Astrocyte of the cerebellum (primary cell): ENCODE measurements at regions not wholly inside any gene's neighbourhood (a gene's known extent, or its start where the extent isn't known, plus 50 kb on each side); places are given as distances from the start of the nearest gene placed in this dataset.

ENCODE experiments used
- DNase-seq: peaks from one replicate; pipeline ENCODE4 v3.0.0-alpha.2; 2011; ENCODE audit warnings: low read depth
- H3K4me3 ChIP-seq: 2 replicates; pipeline ENCODE4 v1.5.1; 2011; ENCODE audit warnings: mild to moderate bottlenecking, low read depth, low read length, moderate library complexity
- CTCF ChIP-seq: IDR thresholded peaks from 2 replicates; pipeline ENCODE4 v1.5.1; 2012; ENCODE audit warnings: low read length, low read depth, moderate library complexity, mild to moderate bottlenecking; ENCODE audit errors: missing control alignments
- in situ Hi-C: cut with HindIII; loops from 2 replicates; pipeline ENCODE4 v1.10.0; 2017; ENCODE audit warnings: low sequenced_read_pairs

GRCh38 chr2:126358122-126358521 lies 297.8 kb upstream of the GYPC start:
- no peak for DNase-seq
- TF ChIP-seq CTCF: no peak
- in situ Hi-C loops: no loop called here
- no peak overlapping the region for H3K4me3 ChIP-seq

DNA sequence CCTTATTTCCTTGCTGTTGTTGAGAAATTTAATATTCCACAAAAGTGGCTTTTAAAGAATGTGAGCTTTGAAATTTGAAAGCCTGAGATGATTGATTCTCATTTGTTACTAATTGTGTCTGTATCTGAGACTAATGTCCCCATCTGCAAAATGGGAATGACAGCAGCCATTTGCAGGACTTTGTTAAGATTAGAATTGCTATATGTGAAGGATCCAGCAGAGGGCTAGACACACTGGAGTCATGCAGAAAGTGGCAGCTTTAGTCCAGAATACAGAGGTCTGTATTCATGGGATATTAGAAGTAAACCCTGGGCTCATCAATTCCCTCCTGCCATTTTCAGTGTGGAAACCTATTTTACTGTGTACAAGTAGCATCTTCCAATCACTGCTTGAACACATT lies 296.5 kb upstream of the GYPC start:
- TF ChIP-seq CTCF: no peak
- no peak overlapping the region for H3K4me3 ChIP-seq
- in situ Hi-C loops: no loop called here
- no peak for DNase-seq

DNA sequence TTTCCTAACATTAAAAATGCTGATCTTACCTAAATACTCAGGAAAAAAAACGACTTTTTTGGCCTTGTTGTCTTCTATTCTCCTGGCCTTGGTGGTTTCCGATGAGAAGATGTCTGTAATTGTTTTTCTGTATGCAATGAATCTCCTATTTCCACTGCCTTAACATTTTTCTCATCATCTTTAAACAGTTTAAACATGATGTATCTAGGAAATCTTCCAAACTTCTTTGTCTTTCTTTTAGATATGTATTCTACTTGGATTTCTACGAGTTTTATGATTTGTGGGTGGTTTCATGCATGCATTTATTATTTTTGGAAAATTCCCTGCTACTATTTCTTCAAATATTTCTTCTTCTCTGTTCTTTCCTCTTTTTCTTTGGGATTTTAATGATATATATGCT lies 288.6 kb upstream of the GYPC start:
- in situ Hi-C loops: no loop called here

GRCh38 chr2:126368758-126369157 lies 287.2 kb upstream of the GYPC start:
- DNase-seq: no peak
- no peak overlapping the region for H3K4me3 ChIP-seq
- no peak for TF ChIP-seq CTCF
- in situ Hi-C loops: no loop called here

More for the DNA sequence above, 288.6 kb upstream of the GYPC start:
- TF ChIP-seq CTCF: no peak
- no peak overlapping the region for H3K4me3 ChIP-seq
- no peak for DNase-seq

GRCh38 chr2:126370201-126370600 lies 285.8 kb upstream of the GYPC start:
- H3K4me3 ChIP-seq: no peak overlapping the region
- TF ChIP-seq CTCF: no peak
- DNase-seq: no peak
- in situ Hi-C loops: no loop called here

GRCh38 chr2:126372406-126372805 lies 283.6 kb upstream of the GYPC start:
- in situ Hi-C loops: no loop called here
- no peak for TF ChIP-seq CTCF
- no peak overlapping the region for H3K4me3 ChIP-seq
- no peak for DNase-seq

DNA sequence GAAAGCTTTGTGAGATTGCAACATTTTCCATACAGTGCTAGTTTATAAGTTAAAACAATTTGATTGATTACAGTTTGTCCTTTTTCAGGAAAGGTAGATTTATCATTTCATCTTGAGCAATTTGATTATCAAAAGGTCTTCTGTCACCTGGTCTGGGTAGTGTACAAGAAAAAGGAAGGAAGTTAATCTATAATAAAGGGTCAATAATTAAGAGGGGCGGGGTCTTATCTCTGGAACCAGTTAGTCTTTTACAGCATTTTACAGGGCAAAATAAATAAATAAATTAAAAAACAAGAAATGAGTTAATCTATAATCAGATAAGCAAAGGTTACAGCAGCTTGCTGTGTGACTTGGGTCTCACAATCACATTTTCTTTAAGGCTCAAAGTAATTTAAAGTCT lies 277.8 kb upstream of the GYPC start:
- no peak overlapping the region for H3K4me3 ChIP-seq
- in situ Hi-C loops: no loop called here
- TF ChIP-seq CTCF: no peak
- no peak for DNase-seq
